GM19328 (cell line): ENCODE measurements at regions not wholly inside any gene's neighbourhood (a gene's known extent, or its start where the extent isn't known, plus 50 kb on each side); places are given as distances from the start of the nearest gene placed in this dataset.

Source experiments
- ATAC-seq: cut with Tn5 transposase; IDR thresholded peaks from one replicate; pipeline ENCODE4 v1.9.1; 2021; ENCODE audit warnings: mild to moderate bottlenecking, moderate library complexity; ENCODE audit not compliant: unreplicated experiment

DNA sequence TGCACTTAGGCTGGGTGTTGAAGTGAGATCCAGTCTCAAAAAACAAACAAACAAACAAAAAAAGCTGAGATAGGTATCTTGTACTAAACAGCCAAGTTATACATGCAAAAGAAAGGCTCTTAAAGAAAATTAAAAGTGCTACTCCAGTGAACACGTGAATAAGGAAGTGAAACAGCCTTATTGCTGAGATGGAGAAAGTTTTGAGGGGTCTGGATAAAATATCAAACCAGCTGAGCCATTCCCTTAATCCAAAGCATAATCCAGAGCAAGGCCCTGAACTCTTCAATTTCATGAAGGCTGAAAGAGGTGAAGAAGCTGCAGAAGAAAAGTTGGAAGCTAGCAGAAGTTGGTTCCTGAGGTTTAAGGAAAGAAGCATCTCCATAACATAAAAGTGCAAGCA, 360.5 kb upstream of the DAB1 start:
- no peak for ATAC-seq

DNA sequence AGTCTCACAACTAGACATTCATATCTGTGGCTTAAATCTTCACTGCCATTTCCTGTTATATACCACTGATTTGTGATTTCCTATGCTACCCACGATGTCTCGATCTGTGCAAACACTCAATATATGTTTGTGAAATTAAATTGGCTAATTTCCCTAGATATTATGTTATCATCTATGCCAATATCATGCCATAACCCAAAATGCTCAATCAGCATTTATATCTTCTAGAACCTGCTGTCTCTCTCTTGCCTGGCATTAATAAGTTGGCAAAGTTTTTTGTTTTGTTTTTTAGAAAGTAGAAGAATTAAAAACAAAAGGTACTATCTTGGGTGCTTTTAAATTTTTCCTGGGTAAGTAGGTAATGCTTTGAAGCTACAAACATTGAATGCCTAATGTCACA, 358.5 kb upstream of the DAB1 start:
- no peak for ATAC-seq

DNA sequence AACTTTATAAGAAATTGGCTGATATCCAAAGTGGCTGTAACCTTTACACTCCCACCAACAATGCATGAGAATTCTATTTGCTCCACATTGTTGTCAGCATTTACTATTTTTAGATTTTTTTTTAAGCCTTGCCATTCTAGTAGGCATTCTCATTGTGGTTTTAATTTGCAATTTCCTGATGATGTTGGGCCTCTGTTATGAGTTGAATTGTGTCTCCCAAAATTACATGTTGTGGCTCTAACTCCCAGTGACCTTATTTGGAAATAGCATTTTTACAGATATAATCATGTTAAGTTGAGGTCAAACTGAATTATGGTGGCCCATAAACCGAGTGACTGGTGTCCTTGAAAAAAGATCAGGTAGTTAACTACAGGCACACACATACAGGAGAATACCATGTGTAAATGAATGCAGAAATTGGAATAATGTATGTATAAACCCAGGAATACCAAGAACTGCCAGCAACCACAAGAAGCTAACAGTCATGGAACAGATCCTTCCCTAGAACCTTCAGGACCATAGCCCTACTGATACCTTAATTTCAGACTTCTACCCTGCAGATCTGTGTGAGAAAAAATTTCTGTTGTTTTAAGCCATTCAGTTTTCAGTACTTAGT, 348.8 kb upstream of the DAB1 start:
- no peak for ATAC-seq

DNA sequence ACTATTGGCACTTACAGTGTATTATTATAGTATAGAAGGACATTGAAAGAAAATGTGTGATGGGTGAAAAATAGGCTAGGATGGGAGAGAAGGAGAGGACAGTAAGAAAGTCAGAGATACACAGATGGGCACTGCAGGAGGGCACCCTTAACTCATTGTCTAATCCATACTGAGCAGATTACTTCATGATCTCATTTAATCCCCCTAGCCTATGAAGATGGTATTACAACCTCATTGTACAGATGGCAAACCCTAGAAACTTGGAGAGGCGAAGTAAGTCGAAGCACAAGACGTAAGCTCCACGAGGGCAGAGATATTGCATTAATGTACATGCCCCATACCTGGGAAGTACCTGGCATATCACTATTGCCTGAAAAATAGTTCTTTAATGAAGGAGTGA, 346.9 kb upstream of the DAB1 start:
- no peak for ATAC-seq

DNA sequence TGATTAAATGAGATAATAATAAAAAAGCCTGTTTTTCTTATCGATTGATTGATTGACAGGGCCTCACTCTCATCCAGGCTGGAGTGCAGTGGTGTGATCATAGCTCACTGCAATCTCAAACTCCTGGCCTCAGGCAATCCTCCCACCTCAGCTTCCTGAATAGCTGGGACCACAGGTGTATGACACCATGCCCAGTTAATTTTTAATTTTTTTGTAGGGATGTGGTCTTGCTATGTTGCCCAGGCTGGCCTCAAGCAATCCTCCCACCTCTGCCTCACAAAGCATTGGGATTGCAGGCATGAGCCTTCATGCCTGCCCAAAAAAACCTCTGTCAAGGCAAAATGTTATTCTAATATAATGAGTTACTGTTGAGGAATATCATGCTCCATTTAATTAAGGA, 346.4 kb upstream of the DAB1 start:
- ATAC-seq, result no peak

DNA sequence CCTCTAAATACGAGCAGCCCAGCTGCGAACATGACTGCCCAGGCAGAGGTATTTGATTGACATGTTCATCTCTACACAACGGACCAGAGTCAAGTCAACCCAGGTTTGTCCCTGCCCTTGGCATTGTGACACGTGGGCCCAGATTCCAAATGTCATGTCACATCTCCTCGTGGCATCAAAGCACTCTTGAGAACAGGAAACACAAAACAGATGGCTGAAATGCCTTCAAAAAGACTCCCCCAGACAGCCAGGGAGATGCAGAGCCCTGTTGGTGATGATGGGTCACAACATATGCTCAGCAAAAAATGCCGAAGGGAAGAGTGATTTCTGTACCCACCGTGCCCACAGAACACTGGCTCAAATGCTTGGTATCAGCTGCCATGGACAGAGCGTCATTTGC, 337.8 kb upstream of the DAB1 start:
- no peak for ATAC-seq

DNA sequence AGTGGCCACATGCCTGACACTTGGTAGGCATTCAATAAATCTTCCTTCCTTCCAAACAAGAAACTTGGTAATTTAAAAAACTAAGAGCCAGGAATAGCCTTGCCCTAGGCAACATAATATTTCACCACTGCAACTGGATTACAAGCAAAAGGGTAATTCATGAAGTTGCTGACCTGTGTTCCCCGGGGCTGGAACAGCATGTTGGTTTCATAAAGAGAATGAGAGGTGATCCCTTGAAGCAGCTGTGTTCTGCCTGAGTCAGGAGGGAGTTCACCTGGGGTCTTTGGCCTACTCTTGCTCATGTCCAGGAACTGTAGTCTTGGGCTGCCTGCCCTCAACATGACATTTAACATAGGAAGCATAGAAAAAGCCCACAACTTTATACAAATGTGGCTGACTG, 329.0 kb upstream of the DAB1 start:
- ATAC-seq, result no peak

DNA sequence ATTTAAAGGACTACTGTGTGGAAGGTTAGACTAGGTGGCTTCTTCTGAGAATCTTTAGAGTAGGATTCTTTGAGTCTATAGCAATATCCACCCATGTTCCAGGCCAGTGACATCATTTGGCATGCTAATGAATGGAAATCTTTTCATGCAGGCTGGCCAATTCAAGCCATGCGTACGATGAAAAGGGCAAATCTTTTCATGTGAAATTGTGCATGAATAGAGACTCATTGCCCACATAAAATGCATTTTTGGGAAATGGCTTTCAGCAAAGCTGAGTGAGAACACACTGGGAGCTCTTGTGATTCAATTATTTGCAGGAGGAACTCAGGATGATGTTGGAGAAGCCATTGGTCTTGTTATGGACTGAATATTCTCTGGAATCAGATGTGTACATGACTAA, 324.9 kb upstream of the DAB1 start:
- no peak for ATAC-seq

DNA sequence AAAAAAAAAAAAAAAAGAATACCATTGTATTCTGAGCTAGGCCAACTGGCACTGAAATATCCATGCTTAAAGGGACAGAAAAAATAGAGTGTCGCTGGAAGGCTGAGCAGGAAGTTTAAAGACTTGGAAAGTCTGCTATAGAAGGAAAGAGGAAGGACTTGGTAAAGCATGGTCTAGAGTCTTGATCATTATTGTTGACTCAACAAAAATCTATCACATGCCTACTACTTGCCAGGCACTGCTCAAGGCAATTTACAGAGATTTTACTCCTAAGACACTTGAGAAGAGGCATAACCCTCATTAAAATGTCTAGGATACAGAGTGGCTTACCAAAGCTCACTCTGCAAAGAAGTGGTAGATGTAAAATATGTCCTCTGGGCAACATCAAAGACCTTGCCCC, 324.0 kb upstream of the DAB1 start:
- no peak for ATAC-seq

DNA sequence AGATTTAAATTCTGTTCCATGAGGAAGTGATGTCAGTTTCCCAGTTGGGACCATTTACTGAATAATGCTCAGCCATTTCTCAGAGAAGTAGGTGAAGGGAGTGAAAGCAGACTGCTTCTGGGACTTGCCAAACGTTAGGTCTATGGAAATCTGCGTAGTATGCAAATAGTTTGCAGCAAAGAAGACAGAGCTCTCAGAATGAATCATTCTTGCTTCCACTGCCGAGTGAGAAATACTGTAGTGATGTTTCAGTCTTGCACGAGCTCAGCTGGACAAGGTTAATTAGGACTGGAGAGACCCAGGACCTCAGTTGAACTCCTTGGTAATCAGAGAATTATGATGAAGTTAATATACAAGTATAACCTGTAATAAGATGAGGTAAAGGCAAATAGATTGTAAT, 317.7 kb upstream of the DAB1 start:
- ATAC-seq, result no peak

DNA sequence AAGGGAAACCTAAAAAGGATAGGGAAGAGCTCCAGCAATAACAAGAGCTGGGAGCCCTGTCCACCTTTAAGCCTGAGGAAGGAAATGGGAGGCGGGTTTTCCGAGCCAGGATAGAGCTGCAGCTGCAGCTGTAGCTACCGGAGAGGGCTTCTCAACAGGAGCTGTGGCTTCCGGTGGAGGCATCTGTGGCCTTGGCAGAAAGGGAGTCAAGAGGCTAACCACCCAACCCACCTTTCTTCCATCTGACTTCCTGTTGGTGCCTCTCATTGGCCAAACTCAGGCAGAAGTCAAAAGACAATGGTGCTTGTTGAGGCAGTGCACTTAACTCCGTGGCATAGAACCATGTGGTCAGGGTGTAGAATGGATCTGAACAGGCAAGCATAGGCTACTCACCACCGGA, 313.1 kb upstream of the DAB1 start:
- no peak for ATAC-seq

DNA sequence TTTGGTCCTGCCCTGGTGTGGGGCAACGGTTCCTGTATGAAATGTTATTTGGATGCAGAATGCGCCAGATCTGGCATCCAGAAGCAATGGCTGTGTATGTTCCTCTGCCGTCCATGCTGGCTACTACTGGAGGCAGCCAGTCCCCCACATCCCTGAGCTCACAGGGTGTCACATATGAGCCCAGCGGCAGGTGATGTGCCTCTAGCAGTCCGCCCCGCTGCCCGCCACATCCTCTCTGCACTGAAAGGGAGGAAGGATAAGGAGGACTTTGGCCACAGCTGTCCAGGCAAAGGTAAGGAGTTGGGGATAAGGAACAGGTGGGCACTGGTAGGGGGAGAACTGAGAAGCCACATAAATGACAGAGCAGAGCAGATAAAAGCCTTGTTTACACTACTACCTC, 305.3 kb upstream of the DAB1 start:
- ATAC-seq, result no peak

DNA sequence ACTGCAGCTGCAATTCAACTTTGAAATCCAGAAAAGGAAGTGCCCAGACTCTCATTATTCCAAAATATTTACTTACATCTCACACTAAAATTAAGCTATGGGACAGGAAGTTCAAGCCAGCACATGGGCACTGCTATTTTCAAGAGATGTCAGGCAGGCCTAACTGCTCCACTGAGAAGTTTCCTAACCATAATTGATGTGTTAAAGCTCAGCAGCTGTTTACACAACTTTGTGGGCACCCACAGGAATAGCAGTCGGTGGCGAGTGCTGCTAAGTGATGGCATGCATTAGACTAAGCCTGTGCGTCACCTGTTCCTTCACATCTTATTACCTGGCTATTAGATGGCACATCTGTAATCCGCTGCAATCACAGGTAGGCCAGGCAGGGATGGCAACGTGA, 303.3 kb upstream of the DAB1 start:
- ATAC-seq, result no peak

DNA sequence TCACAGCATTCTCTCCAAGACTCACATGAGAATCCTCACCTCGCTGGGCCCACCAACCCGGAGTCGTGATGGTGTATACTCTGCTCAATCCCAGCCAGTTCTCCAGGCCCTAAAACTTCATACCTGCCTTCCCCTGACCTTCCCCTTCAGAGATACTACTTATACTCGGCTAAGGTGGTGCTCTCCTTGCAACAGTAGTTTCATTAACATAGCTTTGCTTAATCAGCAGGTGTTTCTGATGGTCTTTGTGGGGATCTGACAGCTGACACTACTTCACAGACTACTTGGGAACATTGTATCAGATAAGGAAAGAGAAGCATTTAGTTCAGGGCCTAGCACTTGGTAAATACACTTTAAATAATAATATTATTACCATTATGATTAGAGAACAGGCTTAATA, 301.5 kb upstream of the DAB1 start:
- no peak for ATAC-seq

DNA sequence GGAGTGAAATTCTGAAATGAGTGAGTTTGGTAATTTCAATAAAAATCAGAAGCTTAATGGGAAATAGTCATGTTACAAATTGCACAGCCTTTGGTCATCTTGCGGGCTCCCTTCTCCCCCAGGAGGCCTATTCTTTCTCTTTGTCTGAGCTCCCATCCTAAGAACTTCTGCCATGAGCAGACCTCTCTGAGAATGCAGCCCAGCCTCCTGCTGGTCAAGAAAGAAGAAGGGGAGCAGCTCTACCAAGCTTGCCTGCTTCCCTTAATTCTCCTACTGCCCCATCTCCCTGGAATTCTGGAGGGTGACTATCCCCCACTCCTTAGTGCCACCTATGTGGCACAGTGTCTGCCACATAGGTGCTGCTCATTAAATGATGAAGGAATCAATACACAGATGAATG, 300.7 kb upstream of the DAB1 start:
- ATAC-seq, result no peak

DNA sequence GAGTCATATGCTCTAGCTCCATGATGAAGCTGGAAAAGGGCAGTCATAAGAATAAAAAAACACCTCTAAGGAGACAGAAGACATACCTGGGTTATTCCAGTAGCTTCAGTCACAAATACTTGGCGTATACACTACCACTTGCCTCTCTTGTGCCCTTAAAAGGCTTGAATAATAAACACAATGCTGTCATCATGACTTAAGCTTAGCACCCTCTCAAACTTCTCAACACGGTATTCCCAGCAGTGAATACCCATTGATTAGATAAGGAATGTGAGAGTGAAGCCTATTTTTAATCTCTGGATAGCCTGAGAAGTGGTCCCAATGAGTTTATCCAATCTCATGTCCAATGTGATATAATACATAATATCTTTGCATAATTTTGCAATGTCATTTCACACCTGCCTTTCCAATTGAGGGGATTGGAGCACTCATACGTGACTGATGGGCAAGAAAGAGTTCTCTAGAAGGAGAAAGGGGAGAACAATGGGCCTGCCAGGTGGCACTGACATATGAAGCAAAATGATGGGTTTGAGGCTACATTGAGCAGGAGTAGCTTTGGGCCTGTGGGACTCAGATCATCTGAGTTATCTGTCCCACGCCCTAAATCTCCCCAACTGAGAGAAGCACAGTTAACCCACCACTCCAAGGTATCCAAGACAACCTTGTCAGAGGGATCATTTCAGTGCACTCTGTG, 298.6 kb upstream of the DAB1 start:
- no peak for ATAC-seq

DNA sequence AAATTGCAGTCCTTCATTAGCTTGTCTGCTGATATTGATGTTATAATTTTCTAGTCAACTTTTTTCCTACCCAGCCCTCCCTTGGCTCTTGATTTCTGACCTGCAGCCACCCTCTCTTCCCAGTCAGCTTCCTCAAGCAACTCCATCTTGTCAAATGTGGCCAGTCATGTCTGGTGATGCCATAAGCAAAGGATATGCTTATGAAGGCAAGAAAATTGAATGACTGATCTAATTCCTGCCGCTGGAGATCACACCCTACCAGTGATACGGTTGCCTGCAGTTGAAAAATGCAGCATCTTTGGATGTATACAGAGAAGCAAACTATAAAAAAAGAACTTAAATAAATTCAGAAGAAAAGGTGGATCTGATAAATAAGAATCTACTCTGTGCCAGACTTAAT, 297.1 kb upstream of the DAB1 start:
- no peak for ATAC-seq

DNA sequence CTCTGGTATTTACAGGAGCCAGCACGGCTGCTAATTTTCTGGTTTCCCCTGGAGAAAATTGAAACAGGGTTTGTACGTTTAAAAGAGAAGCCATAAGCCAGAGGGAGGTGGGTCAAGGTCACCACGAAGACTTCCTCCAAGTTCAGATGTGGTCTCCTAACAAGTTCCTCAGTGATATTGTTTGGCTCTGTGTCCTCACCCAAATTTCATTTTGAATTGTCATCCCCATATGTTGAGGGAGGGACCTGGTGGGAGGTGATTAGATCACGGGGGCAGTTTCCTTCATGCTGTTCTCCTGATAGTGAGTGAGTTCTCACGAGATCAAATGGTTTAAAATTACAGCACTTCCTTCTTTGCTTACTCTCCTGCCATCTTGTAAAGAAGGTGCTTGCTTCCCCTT, 295.4 kb upstream of the DAB1 start:
- ATAC-seq, result no peak

DNA sequence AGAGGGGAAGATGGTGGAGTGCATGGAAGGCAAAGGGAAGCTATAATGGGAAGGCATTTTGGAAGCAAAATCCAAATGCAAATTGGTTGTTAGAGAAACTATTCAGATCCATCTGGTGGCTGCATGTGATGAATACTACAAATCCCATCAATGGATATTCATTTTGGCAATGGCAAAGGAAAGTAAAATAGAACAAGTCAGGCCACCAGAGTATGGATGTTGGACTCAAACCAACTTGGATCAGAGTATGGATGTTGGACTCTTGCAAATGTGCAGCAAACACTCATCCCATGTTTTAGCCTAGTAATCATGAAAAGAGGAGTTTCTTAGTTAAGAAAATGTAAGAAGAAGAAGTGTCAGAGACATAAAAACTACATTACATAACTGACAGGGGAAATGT, 289.6 kb upstream of the DAB1 start:
- no peak for ATAC-seq

DNA sequence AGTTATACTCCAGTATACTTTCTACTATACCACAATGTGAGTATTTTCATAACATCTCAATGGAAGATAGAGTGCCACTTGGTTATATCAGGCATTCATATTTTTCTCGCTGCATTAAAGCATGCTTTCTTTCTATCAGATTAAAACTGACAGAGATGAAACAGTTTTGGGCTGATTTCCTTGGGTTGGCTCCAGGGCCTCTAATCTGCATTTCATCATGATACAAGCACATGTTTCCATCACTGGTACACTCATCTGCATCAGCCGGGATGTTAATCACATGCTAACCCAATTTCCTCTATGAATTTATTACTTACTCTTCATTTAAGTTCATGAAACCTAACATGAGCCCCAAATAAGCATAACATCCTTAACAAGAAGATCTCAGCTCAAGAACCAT, 289.0 kb upstream of the DAB1 start:
- ATAC-seq, result no peak

DNA sequence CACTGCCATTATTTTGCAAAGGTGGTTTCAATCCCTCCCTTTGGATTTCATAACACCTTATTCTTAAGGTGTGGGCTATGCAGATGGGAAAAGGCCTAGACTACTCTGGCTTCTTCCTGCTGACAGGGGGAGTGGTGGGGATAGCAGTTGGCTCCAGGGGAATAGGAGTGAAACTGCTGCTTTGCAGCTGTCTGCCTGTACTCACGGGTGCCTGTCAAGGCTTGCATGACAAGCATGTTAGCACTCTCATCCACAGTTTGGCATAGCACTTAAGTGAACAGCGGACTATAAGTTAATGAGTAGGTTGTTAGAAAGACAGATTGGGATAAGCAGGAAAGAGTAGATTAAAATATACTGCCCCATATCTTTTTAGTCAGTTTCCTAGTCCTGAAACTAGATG, 287.5 kb upstream of the DAB1 start:
- no peak for ATAC-seq

DNA sequence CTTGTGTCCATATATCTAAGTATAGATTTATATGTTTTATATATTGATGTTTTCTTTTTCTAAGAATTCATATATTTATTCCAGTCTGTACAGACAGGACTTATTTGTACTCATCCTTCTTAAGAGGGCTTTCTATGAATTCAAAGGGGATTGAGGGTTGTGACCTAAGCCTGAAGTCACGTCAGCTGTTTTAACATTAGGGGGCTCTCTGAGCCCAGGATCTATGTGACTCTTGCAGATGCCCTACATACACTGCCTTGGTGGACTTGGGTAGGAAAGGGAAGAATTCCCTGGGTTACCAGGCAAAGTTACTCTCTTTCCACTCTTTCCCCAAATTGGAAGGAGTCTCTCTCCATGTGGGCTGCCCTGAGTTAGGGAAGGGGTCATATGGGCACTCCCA, 283.8 kb upstream of the DAB1 start:
- no peak for ATAC-seq

DNA sequence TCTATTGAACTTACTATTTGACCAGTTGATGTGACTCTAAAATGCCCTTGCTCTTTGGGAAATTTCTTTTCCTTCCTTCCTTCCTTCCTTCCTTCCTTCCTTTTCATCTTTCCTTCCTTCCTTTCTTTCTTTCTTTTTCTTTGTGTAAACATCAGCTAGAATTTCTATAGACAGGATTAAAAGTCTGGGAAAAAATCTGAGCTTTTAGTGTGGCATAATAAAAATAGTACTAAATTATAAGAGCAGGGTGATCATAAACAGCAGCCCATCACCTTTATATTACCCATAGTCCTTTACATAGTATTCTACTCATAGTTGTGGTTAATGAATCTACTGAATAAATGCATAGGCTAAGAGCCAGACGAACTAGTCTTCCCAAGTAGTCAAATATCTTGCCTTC, 281.0 kb upstream of the DAB1 start:
- ATAC-seq, result no peak
